T-helper 1 cell treated with Interleukin-12 subunit alpha and Interleukin-12 subunit beta and Interleukin-4 antibody, amounts not matched to agents 30 μg/mL and 1 μg/mL, for 36 hours (primary cell): ENCODE measurements at regions not wholly inside any gene's neighbourhood (a gene's known extent, or its start where the extent isn't known, plus 50 kb on each side); places are given as distances from the start of the nearest gene placed in this dataset.

Experiments
- H3K27ac Mint-ChIP-seq: one replicate; pipeline ENCODE4 v1.8.0; 2021; ENCODE audit warnings: mild to moderate bottlenecking, mixed read lengths
- H3K27me3 Mint-ChIP-seq: one replicate; pipeline ENCODE4 v1.8.0; 2021; ENCODE audit warnings: low read depth, mixed read lengths
- H3K36me3 Mint-ChIP-seq: one replicate; pipeline ENCODE4 v1.8.0; 2021; ENCODE audit warnings: low read depth, mixed read lengths
- H3K4me1 Mint-ChIP-seq: one replicate; pipeline ENCODE4 v1.8.0; 2021; ENCODE audit warnings: low read depth, mixed read lengths
- H3K4me3 Mint-ChIP-seq: one replicate; pipeline ENCODE4 v1.8.0; 2021; ENCODE audit warnings: mild to moderate bottlenecking, moderate library complexity, mixed read lengths
- H3K9me3 Mint-ChIP-seq: one replicate; pipeline ENCODE4 v1.8.0; 2021; ENCODE audit warnings: mixed read lengths

DNA sequence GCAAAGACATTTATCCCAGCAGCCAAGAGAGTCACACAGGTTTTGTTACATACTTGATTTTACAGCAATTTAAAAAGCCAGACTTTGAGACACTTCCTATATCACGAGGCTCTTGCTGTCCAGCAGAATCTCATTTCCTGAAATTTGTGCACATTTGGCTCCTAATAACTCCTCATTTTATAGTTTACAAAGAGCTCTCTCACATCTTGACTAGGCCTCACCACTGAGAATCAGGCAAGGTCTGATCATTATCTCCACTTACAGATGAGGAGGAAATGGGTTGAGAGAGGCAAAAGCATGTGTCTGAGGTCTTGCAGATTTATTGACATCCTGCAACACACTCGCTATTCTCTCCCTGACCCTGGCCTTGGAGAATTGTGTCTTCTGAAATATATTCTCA lies 426.8 kb downstream of the MAFB start:
- Mint-ChIP-seq H3K27me3 (no peaks in the 10 kb centered on the region), H3K27ac (no peak overlapping the region), H3K36me3 (no peaks in the 10 kb centered on the region), H3K9me3 (no peaks in the 10 kb centered on the region), H3K4me1 (no peaks in the 10 kb centered on the region), H3K4me3 (no peak overlapping the region)

DNA sequence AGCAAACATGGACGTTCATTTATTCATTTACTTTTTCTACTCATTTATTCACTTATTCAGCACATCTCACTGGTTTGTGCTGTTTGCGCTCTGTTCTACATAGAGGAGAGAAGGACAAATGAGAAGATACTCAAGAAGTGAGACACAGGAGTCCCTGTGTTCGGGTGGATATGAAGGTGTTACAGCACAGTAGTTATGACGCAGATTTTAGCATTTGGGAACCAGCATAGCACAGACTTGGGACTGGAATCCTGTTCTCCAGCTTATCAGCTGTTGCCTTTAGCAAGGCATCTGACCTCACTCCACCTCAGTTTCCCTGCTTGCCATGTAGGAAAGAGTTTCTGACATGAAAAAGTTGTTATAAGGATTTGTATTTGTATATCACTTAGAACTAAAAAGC lies 430.1 kb downstream of the MAFB start:
- no peaks in the 10 kb centered on the region for H3K9me3 Mint-ChIP-seq
- H3K27me3 Mint-ChIP-seq: no peaks in the 10 kb centered on the region
- no peak overlapping the region for H3K4me3 Mint-ChIP-seq
- no peaks in the 10 kb centered on the region for H3K4me1 Mint-ChIP-seq
- H3K36me3 Mint-ChIP-seq: no peaks in the 10 kb centered on the region
- no peak overlapping the region for H3K27ac Mint-ChIP-seq

DNA sequence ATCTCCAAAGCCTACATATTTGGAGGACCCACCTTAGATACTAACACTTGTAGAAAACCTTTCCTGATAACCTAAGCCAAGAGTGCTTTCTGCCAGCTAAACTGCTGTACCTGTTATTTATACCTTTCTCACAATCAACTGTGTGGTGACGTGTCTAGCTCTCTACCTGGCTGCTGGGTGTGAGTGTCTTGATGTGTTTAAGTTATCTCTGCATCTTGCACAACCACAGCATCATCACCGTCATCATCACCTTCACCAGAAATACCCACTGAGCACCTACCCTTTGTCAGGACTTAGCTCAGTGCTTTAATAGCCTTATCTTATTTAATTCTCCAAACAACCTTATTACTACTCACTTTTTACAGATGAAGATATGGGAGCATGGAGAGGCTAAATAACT lies 431.3 kb downstream of the MAFB start:
- H3K27me3 Mint-ChIP-seq: no peaks in the 10 kb centered on the region
- H3K27ac Mint-ChIP-seq: no peak overlapping the region
- H3K9me3 Mint-ChIP-seq: no peaks in the 10 kb centered on the region
- H3K4me1 Mint-ChIP-seq: no peaks in the 10 kb centered on the region
- H3K36me3 Mint-ChIP-seq: no peaks in the 10 kb centered on the region
- H3K4me3 Mint-ChIP-seq: no peak overlapping the region

DNA sequence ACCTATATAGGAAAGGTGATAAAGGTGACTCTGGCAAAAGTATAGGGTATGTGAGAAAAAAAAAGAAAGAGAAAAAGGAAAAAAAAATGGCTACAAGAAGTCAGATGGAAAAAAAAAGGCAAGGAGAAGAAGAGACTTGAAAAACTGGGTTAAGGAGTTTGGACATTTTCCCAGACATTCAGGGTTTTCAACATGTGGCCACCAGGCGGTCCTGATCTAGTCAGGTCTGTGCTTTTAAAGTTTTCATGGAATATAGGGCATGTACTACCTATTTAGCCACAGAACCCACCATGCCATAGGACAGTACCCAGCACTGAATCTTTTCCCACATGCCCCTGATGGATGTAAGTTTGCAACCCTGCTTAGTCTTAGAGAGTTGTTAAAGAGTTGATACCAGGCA lies 433.7 kb downstream of the MAFB start:
- Mint-ChIP-seq H3K4me3 (no peak overlapping the region), H3K27ac (no peak overlapping the region), H3K4me1 (no peaks in the 10 kb centered on the region), H3K9me3 (no peaks in the 10 kb centered on the region), H3K36me3 (no peaks in the 10 kb centered on the region), H3K27me3 (no peaks in the 10 kb centered on the region)

DNA sequence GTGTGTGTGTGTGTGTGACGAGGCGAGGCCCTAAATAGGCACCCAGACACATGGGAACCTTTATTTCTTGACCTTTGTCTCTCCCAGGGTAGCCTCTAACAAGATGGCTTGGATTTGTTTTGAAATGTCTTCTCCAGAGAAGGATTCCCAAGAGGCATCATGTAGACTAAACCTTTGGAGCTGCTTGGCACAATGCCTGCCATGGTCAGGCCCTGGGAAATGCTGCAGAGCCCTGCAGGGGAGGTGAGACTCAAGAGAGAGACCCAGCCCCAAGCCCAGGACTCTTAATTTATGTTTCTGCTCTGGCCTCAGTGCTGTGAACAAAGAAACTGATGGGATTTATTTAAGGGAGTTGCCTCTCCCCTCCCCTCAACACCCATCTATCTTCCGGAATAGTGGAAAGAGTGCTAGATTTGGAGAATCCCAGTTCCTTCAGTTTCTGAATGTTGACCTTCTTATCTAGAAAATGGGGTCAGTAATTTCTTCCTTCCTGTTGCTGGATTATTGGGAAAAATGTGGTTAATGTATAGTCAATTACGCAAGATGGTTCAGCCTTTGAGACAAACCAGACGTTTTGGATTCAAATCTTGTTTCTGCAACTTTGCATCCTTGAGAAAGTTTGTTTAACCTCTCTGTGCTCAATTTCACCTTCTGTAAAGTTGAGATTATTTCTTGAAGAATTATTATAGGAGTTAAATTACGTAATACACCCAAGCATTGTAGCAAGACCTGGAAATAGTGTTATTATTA lies 434.8 kb downstream of the MAFB start:
- Mint-ChIP-seq H3K36me3 (no peaks in the 10 kb centered on the region), H3K4me3 (no peak overlapping the region), H3K27me3 (no peaks in the 10 kb centered on the region), H3K9me3 (no peaks in the 10 kb centered on the region), H3K4me1 (no peaks in the 10 kb centered on the region), H3K27ac (no peak overlapping the region)

DNA sequence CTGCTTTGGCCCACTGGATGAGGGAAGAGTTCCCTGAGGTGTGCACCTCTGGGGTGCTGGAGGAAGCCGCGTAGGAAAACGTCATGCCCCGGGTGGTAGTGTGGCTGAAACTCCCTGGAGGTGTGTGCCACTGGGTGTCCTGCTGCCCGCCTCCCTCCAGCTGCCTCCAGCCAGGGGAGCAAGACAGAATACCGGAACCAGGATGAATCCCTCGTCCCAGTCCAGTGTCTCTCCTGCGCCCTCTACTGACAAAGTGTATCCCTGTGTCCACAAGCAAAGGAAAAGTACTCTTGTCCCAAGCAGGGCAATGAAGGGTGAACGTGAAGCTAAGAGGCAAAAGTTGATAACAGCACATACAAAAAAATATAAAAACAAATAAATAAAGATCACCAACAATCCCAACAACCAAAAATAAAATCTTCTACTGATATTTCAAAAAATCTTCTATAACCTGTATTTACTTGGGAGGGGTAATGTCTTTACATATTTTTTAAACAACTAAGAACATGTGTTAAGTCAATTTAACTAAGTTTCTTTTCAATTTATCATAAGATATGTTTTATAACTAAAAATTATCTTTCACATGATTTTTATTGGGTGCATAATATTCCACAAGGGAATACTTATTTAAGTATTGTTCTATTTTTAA lies 437.6 kb downstream of the MAFB start:
- no peaks in the 10 kb centered on the region for H3K4me1 Mint-ChIP-seq
- no peak overlapping the region for H3K27ac Mint-ChIP-seq
- no peaks in the 10 kb centered on the region for H3K9me3 Mint-ChIP-seq
- no peak overlapping the region for H3K4me3 Mint-ChIP-seq
- H3K27me3 Mint-ChIP-seq: no peaks in the 10 kb centered on the region
- no peaks in the 10 kb centered on the region for H3K36me3 Mint-ChIP-seq

DNA sequence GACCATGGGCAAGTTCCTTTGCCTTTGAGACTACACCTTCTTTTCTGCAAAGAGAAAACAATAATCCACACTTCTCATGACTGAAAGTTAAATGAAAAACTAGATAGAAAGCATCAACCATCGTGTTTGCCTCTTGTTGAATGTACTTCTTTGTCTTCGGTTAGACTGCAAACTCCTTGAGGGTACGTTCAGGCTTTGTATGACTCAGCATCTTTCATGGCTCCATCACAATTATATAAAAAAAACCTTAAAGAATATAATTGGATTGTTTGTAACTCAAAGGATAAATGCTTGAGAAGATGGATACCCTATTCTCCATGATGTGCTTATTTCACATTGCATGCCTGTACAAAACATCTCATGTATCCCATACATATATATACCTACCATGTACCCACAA lies 439.2 kb downstream of the MAFB start:
- no peak overlapping the region for H3K27ac Mint-ChIP-seq
- no peaks in the 10 kb centered on the region for H3K9me3 Mint-ChIP-seq
- H3K4me1 Mint-ChIP-seq: no peaks in the 10 kb centered on the region
- no peaks in the 10 kb centered on the region for H3K27me3 Mint-ChIP-seq
- H3K4me3 Mint-ChIP-seq: no peak overlapping the region
- H3K36me3 Mint-ChIP-seq: no peaks in the 10 kb centered on the region

DNA sequence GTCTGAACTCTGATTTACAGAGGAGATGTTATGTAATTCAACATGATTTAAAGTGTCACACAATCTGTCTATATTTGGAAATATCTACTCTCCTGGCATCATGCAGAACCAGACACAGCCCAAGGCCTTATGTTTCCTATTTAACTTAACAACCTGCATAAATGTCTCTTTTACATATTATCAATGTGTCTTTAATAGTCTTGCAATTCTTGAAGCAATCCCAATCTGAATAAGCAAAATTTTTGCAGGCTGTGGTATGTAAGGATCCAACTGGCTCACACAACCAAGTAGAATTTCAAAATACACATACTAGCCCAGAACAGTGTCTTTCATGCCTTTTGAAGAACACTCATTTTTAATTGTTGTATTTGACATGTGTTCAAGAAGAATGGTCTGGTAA lies 443.2 kb downstream of the MAFB start:
- Mint-ChIP-seq H3K4me3 (no peak overlapping the region), H3K4me1 (no peaks in the 10 kb centered on the region), H3K36me3 (no peaks in the 10 kb centered on the region), H3K27ac (no peak overlapping the region), H3K27me3 (no peaks in the 10 kb centered on the region), H3K9me3 (no peaks in the 10 kb centered on the region)

DNA sequence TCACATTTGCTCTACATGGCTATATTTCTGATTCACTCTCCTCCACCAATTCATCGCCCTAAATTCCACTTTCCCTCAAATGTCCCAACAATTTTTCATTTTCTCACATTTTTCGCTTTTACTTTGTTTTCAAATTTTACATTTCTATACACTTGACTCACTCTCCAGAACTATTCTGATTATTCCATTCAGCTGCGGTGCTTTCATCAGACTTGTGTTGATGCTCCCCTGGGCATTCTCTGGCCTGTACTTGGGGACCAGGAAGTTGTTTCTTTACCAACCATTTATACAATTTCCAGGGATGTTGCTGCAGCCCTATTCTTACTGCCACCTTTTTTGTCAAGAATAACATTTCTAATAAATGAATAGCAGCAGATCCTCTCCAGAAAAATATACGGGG lies 444.8 kb downstream of the MAFB start:
- Mint-ChIP-seq H3K9me3 (no peaks in the 10 kb centered on the region), H3K27me3 (no peaks in the 10 kb centered on the region), H3K36me3 (no peaks in the 10 kb centered on the region), H3K4me1 (no peaks in the 10 kb centered on the region), H3K27ac (no peak overlapping the region), H3K4me3 (no peak overlapping the region)

DNA sequence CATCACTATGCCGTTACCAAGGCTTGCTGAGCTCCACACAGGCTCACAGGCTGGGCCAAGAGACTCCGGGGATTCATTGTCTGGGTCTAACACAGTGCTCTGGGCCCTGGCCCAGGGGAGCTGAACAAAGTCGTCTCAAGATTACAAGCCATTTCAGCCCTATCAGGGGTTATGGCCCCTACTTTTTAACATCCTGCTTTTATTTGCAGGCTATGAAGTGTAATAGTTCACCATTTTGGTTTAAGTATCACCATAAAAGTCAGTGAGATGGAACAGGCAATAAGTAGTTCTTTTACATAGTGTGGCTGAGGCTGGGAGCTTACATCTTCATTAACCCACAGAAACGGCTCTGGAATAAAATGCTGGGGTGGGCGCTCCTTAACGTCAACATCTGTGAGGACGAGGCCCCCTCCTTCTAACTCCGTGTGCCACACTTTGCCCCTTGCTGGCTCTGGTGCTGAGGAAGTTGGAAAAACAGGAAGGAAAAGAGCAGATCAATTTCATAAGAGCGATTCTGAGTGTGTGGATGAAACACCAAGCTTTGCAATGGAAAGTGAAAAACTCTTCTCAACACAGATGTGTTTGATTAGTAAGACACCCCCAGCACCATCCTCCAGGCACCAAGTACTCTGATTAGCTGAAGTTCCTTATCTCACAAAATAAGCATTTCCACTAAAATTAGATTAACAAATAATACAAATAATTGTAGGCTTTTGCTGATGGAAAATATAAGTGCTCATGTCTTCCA lies 447.3 kb downstream of the MAFB start:
- Mint-ChIP-seq H3K4me1 (no peaks in the 10 kb centered on the region), H3K27ac (no peak overlapping the region), H3K9me3 (no peaks in the 10 kb centered on the region), H3K27me3 (no peaks in the 10 kb centered on the region), H3K4me3 (no peak overlapping the region), H3K36me3 (no peaks in the 10 kb centered on the region)

DNA sequence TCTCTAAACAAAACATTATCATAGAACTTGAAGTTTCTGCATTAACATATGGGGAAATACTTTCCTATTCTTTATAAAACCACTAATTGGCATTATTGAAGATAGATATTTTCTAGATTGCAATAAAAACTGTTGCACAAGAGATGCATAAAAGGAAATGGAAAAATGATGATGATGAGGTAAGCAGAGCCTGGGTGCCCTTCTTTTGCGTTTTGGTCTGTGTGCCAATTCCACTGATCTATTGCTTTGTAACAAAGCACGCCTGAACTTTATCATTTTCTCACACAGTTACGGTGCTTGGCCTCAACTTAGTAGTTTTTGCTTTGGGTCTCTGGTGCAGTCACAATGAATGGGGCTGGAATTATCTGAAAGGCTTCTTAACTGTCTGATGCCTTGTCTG lies 450.5 kb downstream of the MAFB start:
- Mint-ChIP-seq H3K27ac (no peak overlapping the region), H3K4me3 (no peak overlapping the region), H3K27me3 (no peaks in the 10 kb centered on the region), H3K36me3 (no peaks in the 10 kb centered on the region), H3K9me3 (no peaks in the 10 kb centered on the region), H3K4me1 (no peaks in the 10 kb centered on the region)

DNA sequence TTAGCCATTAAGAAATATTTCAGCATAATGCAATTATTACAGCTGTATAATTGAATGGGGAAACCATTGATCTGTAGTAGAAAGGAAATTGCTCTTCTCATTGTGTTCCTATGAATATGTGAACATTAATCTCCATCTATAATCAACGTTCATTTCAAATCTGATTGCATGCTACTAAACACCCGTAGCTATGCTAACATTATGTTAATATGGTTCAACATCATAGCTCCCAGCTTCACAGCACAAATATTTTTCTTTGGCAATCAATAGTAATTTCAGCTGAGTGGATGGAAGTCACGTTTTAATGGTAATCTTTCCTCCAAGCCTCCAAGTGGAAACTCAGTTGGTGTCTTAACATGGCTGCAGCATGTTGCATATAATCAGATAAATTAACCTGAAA lies 454.4 kb downstream of the MAFB start:
- no peak overlapping the region for H3K27ac Mint-ChIP-seq
- no peaks in the 10 kb centered on the region for H3K9me3 Mint-ChIP-seq
- no peaks in the 10 kb centered on the region for H3K36me3 Mint-ChIP-seq
- no peak overlapping the region for H3K4me3 Mint-ChIP-seq
- no peaks in the 10 kb centered on the region for H3K4me1 Mint-ChIP-seq
- no peaks in the 10 kb centered on the region for H3K27me3 Mint-ChIP-seq

DNA sequence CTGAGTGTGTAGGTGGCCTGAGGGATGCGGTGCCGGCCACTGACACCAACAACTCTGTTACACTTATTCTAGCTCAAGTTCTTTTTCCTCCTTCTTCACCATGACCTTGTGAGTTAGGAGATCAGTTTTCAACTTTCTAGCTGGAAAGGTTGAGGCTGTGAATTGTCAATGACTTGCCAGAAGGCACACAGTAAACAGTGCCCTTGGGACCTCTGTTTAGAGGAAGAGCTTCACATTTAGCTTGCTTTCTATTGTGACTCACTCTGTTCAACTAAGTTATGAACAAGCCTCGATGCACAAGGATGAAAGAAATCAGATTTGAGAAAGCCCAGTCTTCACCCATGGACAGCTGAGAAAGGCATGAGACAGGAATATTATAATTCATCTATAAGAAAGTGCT lies 455.6 kb downstream of the MAFB start:
- Mint-ChIP-seq H3K27ac (no peak overlapping the region), H3K9me3 (no peaks in the 10 kb centered on the region), H3K36me3 (no peaks in the 10 kb centered on the region), H3K27me3 (no peaks in the 10 kb centered on the region), H3K4me1 (no peaks in the 10 kb centered on the region), H3K4me3 (no peak overlapping the region)

DNA sequence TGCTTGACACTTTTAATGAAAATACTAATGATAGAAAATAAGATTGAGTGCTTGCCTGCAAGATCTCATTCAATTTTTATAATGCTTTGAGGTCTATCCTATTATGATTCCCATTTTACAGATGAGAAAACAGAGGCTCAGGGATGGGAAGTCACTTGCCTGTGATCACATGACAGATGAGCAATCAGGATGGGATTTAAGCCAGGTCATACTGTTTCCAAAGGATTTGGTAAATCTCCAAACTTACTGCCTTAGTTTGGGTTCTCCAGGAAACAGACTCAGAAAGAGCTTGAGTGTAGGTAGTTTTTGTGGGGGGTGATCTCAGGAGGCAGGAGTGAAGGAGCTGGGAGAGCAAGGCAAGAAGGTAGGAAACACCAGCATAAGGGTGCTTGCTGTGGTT lies 456.3 kb downstream of the MAFB start:
- Mint-ChIP-seq H3K27me3 (no peaks in the 10 kb centered on the region), H3K36me3 (no peaks in the 10 kb centered on the region), H3K4me3 (no peak overlapping the region), H3K9me3 (no peaks in the 10 kb centered on the region), H3K27ac (no peak overlapping the region), H3K4me1 (no peaks in the 10 kb centered on the region)

DNA sequence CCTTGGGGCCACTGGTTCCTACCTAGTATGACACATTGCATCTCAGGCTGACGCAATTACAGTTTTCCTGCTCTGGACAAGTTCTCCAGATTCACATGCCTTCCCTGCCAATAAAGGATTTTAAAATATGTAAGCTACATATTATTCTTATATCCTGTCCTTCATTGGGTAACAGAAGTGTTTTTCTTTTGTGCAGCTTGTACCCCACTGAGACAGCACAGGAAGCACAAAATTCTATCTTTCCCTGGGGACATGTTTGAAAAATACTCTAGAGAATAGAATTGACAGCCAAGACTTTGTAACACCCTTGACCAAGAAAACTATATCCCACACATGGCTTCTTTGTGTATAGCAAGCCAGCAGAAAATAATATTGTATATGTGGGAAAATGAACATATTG lies 456.8 kb downstream of the MAFB start:
- H3K27me3 Mint-ChIP-seq: no peaks in the 10 kb centered on the region
- H3K36me3 Mint-ChIP-seq: no peaks in the 10 kb centered on the region
- H3K9me3 Mint-ChIP-seq: no peaks in the 10 kb centered on the region
- H3K27ac Mint-ChIP-seq: no peak overlapping the region
- H3K4me3 Mint-ChIP-seq: no peak overlapping the region
- H3K4me1 Mint-ChIP-seq: no peaks in the 10 kb centered on the region
